ENCODE measurements at regions not wholly inside any gene's neighbourhood (a gene's known extent, or its start where the extent isn't known, plus 50 kb on each side); places are given as distances from the start of the nearest gene placed in this dataset.

- DNase-seq (ENCODE audit: low spot score), result peak; percentile 50
- in situ Hi-C loops (cut with MboI; ENCODE audit: low pct_unique_long_range_greater_than_20kb, low sequenced_read_pairs, unreplicated experiment), result no loop called here
- TF ChIP-seq CTCF (IDR thresholded peaks at IDR 0.05; ENCODE audit: extremely low read depth, insufficient read depth, missing control alignments), result no peak
Measured at GRCh38 chr2:43158259-43158880, 68.0 kb downstream of the ZFP36L2 start.

- in situ Hi-C loops (cut with MboI; ENCODE audit: low pct_unique_long_range_greater_than_20kb, low sequenced_read_pairs, unreplicated experiment), result no loop called here
- no peak for TF ChIP-seq CTCF (IDR thresholded peaks at IDR 0.05; ENCODE audit: extremely low read depth, insufficient read depth, missing control alignments)
- no peak for DNase-seq (ENCODE audit: low spot score)
Measured at GRCh38 chr2:43157506-43158246, 68.7 kb downstream of the ZFP36L2 start.

DNA sequence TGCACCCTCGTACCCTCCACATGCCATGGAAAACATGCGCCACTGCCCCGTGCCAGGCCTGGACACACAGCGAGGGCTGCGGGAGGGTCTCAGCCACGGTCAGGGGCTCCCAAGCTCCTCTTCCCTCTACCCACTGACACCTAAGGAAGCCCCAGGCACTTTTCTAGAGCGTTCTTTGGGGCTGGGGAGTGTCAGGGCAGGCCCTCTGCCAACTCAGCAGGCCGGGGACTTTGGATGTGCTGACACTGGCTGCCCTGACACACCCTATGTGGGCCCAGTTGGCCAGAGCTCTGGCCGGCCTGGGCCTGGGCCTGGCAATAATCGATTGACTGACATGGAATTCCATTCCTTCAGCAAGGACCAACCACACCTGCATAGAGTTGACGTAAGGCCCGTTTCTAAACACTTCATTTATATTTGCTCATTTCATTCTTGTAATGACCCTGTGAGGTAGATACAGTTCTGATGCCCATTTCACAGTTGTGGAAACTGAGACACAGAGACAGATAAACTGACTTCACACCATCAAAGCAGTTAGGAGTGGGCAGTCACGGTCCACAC is 70.5 kb downstream of the ZFP36L2 start:
- TF ChIP-seq CTCF (IDR thresholded peaks at IDR 0.05; ENCODE audit: extremely low read depth, insufficient read depth, missing control alignments), result no peak
- in situ Hi-C loops (cut with MboI; ENCODE audit: low pct_unique_long_range_greater_than_20kb, low sequenced_read_pairs, unreplicated experiment), result no loop called here
- DNase-seq (ENCODE audit: low spot score), result no peak

- no peak for DNase-seq (ENCODE audit: low spot score)
- in situ Hi-C loops (cut with MboI; ENCODE audit: low pct_unique_long_range_greater_than_20kb, low sequenced_read_pairs, unreplicated experiment), result no loop called here
Measured at GRCh38 chr2:43154685-43155084, 71.7 kb downstream of the ZFP36L2 start.

GRCh38 chr2:43152741-43153647 is 73.4 kb downstream of the ZFP36L2 start:
- DNase-seq (ENCODE audit: low spot score), result no peak
- no peak for TF ChIP-seq CTCF (IDR thresholded peaks at IDR 0.05; ENCODE audit: extremely low read depth, insufficient read depth, missing control alignments)
- in situ Hi-C loops (cut with MboI; ENCODE audit: low pct_unique_long_range_greater_than_20kb, low sequenced_read_pairs, unreplicated experiment), result no loop called here

More at GRCh38 chr2:43154685-43155084, 71.7 kb downstream of the ZFP36L2 start:
- no peak for TF ChIP-seq CTCF (IDR thresholded peaks at IDR 0.05; ENCODE audit: extremely low read depth, insufficient read depth, missing control alignments)

DNA sequence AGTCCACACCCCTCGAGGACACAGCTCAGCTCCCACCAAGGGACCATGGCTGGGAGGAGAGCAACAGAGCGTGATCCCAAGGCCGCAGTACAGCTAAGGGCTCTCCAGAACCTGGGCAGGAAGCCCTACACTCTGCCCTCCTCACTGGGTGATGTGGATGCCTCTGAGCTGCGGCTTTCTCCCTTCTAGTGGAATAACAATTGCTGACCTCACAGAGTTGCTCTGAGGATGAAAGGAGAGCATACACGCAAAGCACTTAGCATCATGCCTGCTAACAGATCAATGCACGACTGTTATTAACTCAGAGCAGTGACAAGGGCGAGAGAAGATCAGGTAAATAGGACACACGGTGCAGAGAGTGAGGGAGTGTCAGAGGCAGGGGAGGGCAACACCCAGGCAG is 74.2 kb downstream of the ZFP36L2 start:
- TF ChIP-seq CTCF (IDR thresholded peaks at IDR 0.05; ENCODE audit: extremely low read depth, insufficient read depth, missing control alignments), result no peak
- DNase-seq (ENCODE audit: low spot score), result no peak
- in situ Hi-C loops (cut with MboI; ENCODE audit: low pct_unique_long_range_greater_than_20kb, low sequenced_read_pairs, unreplicated experiment), result no loop called here
